Right lobe of liver (tissue), 4 donors: ENCODE measurements at regions not wholly inside any gene's neighbourhood (a gene's known extent, or its start where the extent isn't known, plus 50 kb on each side); places are given as distances from the start of the nearest gene placed in this dataset.

Experiments used
- POLR2A ChIP-seq: fragments of 450-650 bp; IDR thresholded peaks from one replicate; pipeline ENCODE4 v1.6.1; 2017; ENCODE audit warnings: antibody characterized with exemption, mild to moderate bottlenecking
- TF ChIP-seq, protein P1 (sequence below), 4 donors: fragments of 200-600 bp in 3 of 4; fragments of 450-650 bp in 1 of 4; IDR thresholded peaks; one replicate each; pipeline versions ENCODE4 v1.5.1 to v1.8.0; 2016 to 2022; ENCODE audit warnings: antibody characterized with exemption in 4 of 4, mild to moderate bottlenecking in 2 of 4
- donor health status: DM: no; HTN: no; CAD: no.
- donor health status: DM: no; HTN: no; CAD: no.
- donor health status: DM: no; HTN: yes; CAD: no.

DNA sequence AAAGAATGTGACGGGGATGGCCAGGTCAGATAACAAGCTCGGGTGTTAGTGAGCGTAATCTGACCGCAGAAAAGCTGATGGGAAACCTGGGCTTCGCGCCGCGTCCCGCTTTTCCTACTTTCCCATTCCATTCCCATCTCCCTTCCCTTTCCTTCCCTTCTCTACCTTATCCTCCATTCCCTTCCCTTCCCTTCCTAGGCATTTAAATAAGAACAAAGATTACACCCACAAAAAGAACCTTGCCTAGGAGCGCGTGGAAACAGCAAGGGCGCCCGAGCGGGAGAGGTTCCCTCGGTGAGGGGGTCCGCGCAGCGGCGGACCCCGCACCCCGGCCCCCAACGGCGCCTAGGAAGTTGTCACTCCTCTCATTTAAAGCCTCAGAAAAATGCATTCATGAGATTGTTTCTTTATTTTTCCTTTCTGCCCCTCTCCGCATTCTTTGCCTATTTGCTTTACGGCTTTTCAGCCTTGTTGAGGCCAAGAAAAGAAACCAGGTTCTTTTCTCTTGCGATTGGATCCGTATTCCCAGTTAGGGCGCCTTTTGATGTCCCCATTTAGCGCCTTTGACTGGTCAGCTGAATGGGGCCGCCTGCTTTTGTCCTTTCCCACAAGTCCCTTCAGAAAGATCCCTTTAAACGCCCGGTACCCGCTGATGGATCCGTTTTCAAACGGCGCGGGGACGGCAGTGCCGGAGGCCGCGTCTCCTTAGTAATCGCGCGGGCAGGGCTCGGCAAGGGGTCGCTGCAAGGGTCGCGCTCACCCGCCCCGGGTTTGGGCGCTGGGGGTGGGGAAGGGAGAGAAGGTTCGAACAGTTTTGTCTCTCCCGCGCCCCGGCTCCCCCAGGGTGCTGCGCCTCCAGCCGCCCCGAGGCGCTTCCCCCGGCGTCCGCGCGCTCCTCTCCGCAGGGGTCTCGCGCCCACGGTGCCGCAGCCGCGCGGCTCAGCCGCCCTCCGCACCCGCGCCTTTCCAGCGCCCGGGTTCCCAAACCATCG lies 54.1 kb upstream of the TMEM33 start:
- TF ChIP-seq POLR2A: no peak
- TF ChIP-seq, protein P1, sequence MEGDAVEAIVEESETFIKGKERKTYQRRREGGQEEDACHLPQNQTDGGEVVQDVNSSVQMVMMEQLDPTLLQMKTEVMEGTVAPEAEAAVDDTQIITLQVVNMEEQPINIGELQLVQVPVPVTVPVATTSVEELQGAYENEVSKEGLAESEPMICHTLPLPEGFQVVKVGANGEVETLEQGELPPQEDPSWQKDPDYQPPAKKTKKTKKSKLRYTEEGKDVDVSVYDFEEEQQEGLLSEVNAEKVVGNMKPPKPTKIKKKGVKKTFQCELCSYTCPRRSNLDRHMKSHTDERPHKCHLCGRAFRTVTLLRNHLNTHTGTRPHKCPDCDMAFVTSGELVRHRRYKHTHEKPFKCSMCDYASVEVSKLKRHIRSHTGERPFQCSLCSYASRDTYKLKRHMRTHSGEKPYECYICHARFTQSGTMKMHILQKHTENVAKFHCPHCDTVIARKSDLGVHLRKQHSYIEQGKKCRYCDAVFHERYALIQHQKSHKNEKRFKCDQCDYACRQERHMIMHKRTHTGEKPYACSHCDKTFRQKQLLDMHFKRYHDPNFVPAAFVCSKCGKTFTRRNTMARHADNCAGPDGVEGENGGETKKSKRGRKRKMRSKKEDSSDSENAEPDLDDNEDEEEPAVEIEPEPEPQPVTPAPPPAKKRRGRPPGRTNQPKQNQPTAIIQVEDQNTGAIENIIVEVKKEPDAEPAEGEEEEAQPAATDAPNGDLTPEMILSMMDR (IDR thresholded peaks at IDR 0.05): no peak
